Karpas-422 (cell line): ENCODE measurements at regions not wholly inside any gene's neighbourhood (a gene's known extent, or its start where the extent isn't known, plus 50 kb on each side); places are given as distances from the start of the nearest gene placed in this dataset.

ENCODE experiments used
- DNase-seq: peaks from one replicate; pipeline ENCODE4 v3.0.0-alpha.2; 2015
- H2AFZ ChIP-seq: fragments of 200-600 bp; sonication (generic); 2 replicates; pipeline ENCODE4 v1.6.1; 2014; ENCODE audit warnings: antibody characterized with exemption, low read length, mixed read lengths
- H3K27ac ChIP-seq: fragments of 200-600 bp; sonication (generic); 2 replicates; pipeline ENCODE4 v1.5.1; 2014; ENCODE audit warnings: mild to moderate bottlenecking, low read length, moderate library complexity
- H3K27me3 ChIP-seq: fragments of 200-600 bp; sonication (generic); 2 replicates; pipeline ENCODE4 v1.6.1; 2014; ENCODE audit warnings: low read length, mixed read lengths
- H3K36me3 ChIP-seq: fragments of 200-600 bp; sonication (generic); 2 replicates; pipeline ENCODE4 v1.6.1; 2014; ENCODE audit warnings: low read length, mixed read lengths; ENCODE audit not compliant: insufficient read depth
- H3K4me1 ChIP-seq: fragments of 200-600 bp; sonication (generic); 2 replicates; pipeline ENCODE4 v1.6.1; 2014; ENCODE audit warnings: mild to moderate bottlenecking, low read length, mixed read lengths
- H3K4me2 ChIP-seq: fragments of 200-600 bp; sonication (generic); 2 replicates; pipeline ENCODE4 v1.6.1; 2014; ENCODE audit warnings: low read length, low read depth, mild to moderate bottlenecking; ENCODE audit not compliant: poor library complexity, severe bottlenecking
- H3K4me3 ChIP-seq: fragments of 200-600 bp; sonication (generic); 2 replicates; pipeline ENCODE4 v1.5.1; 2014; ENCODE audit warnings: mild to moderate bottlenecking, antibody characterized with exemption, low read length, mixed read lengths
- H3K79me2 ChIP-seq: fragments of 200-600 bp; sonication (generic); 2 replicates; pipeline ENCODE4 v1.6.1; 2014; ENCODE audit warnings: mild to moderate bottlenecking, low read length, mixed read lengths
- H3K9ac ChIP-seq: fragments of 200-600 bp; sonication (generic); 2 replicates; pipeline ENCODE4 v1.6.0; 2014; ENCODE audit warnings: low read length
- H3K9me2 ChIP-seq: fragments of 200-600 bp; sonication (generic), shearing (Covaris generic); replicated peaks from 2 replicates; pipeline ENCODE4 v1.6.0; 2014; ENCODE audit warnings: mild to moderate bottlenecking, low read length, moderate library complexity; ENCODE audit not compliant: insufficient read depth
- H3K9me3 ChIP-seq: fragments of 300-700, 200-600 bp; sonication (generic); 2 replicates; pipeline ENCODE4 v1.6.1; 2014; ENCODE audit warnings: low read length, mixed read lengths
- H4K20me1 ChIP-seq: fragments of 200-600 bp; sonication (generic); 2 replicates; pipeline ENCODE4 v1.6.1; 2014; ENCODE audit warnings: mild to moderate bottlenecking, antibody characterized with exemption, low read length, low read depth; ENCODE audit not compliant: insufficient read depth

DNA sequence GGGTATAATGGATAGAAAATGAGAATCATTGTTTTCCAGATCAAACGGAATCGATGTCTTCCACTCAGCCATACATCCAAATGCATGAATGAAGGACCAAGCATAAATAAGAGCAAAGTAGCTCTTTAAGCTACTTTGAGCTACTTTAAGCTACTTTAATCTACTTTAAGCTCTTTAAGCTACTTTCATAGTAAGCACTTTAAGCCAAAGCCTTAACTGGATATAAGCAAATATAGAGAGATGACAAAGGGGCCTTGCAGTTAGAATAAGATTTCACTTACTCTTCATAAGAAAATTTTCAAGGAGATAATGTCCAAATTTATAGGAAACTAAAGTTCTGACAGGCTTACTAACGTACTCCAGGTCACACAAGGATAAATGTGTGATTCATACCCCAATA lies 355.6 kb upstream of the KITLG start:
- Histone ChIP-seq H3K36me3 (no peaks in the 10 kb centered on the region), H2AFZ (no peak overlapping the region), H3K9me2 (no peaks in the 10 kb centered on the region), H3K4me2 (no peak overlapping the region), H4K20me1 (no peaks in the 10 kb centered on the region), H3K79me2 (no peaks in the 10 kb centered on the region), H3K4me3 (no peak overlapping the region), H3K9me3 (no peaks in the 10 kb centered on the region), H3K27ac (no peak overlapping the region), H3K4me1 (no peaks in the 10 kb centered on the region), H3K9ac (no peak overlapping the region), H3K27me3 (no peaks in the 10 kb centered on the region)
- no peak for DNase-seq

DNA sequence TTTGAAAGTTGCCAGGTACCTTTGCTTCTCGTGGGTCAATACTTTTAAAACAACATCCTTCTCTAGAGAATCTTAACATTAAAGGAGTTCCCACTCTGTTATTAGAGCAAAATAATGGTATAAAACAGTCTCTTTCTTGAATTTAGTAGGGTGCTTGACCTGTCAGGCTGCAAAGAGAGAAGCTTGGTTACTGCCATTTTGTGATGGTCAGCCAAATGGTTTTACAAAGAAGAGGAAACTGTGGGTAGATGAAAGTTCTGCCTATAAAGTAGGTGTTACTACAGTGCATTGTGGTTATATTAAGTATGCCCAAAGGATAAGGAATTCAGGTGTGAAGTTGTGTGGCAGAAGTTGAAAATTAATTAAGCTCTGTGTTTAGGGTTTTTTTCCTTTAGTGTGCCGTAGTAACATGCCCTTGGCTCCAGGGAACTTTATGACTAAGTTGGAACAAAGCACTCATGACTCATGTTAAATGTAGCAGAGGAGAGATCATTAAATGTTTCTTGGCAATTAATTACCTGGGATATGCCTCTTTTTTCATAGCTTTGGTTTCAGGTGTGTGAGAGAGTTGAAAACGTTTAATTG lies 354.0 kb upstream of the KITLG start:
- Histone ChIP-seq H3K27me3 (no peaks in the 10 kb centered on the region), H3K9ac (no peak overlapping the region), H3K4me3 (no peak overlapping the region), H3K27ac (no peak overlapping the region), H3K36me3 (no peaks in the 10 kb centered on the region), H3K4me1 (no peaks in the 10 kb centered on the region), H3K9me3 (no peaks in the 10 kb centered on the region), H3K9me2 (no peaks in the 10 kb centered on the region), H2AFZ (no peak overlapping the region), H3K79me2 (no peaks in the 10 kb centered on the region), H4K20me1 (no peaks in the 10 kb centered on the region), H3K4me2 (no peak overlapping the region)
- no peak for DNase-seq

GRCh38 chr12:88932457-88932856 lies 352.2 kb upstream of the KITLG start:
- Histone ChIP-seq H3K79me2 (no peaks in the 10 kb centered on the region), H3K36me3 (no peaks in the 10 kb centered on the region), H3K4me3 (no peak overlapping the region), H3K9ac (no peak overlapping the region), H3K9me3 (no peaks in the 10 kb centered on the region), H3K4me2 (no peak overlapping the region), H3K27ac (no peak overlapping the region), H3K27me3 (no peaks in the 10 kb centered on the region), H2AFZ (no peak overlapping the region), H3K4me1 (no peaks in the 10 kb centered on the region), H4K20me1 (no peaks in the 10 kb centered on the region), H3K9me2 (no peaks in the 10 kb centered on the region)
- no peak for DNase-seq

DNA sequence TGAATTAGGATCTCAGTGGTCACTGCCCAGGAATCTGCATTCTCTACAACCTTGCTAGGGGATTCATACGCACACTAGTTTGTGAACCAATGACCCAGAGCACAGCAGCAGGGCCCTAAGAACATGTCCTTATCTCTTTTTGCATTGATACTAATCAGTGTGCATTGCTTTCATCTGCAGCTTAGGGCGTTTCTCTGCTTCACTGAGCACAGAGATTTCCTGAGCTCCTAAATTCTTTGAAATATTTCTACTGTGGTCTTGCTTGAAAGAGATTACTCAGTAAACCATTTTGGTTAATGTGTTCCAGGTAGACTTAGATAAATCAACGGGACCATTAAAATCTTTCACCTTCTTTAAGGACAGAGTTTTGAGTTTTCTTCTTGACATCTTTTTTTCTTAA lies 351.3 kb upstream of the KITLG start:
- no peaks in the 10 kb centered on the region for H4K20me1 ChIP-seq
- H2AFZ ChIP-seq = no peak overlapping the region
- no peaks in the 10 kb centered on the region for H3K36me3 ChIP-seq
- no peaks in the 10 kb centered on the region for H3K27me3 ChIP-seq
- no peak overlapping the region for H3K4me2 ChIP-seq
- H3K4me3 ChIP-seq = no peak overlapping the region
- no peaks in the 10 kb centered on the region for H3K9me3 ChIP-seq
- H3K79me2 ChIP-seq = no peaks in the 10 kb centered on the region
- no peak overlapping the region for H3K9ac ChIP-seq
- H3K9me2 ChIP-seq = no peaks in the 10 kb centered on the region
- H3K27ac ChIP-seq = no peak overlapping the region
- DNase-seq = no peak
- H3K4me1 ChIP-seq = no peaks in the 10 kb centered on the region

DNA sequence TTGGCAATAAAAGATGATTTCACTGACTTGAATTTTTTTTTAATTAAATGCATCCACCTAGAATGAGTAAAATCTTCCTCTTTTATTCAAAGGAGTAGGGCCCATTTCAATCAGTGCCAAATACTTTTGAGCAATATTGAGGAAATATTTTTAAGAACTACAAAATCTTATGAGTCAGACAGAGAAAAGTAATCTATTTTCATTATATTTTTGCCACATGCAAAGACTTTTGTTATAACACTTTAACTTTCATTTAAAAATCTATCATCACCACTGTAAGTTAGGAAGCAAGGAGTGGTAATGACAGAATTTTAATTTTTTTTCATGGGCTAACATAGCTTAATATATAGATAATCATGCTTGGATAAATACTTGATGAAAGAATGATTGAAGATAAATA lies 345.2 kb upstream of the KITLG start:
- DNase-seq = no peak
- Histone ChIP-seq H3K9ac (no peak overlapping the region), H3K36me3 (no peaks in the 10 kb centered on the region), H4K20me1 (no peaks in the 10 kb centered on the region), H3K27ac (no peak overlapping the region), H2AFZ (no peak overlapping the region), H3K4me1 (no peaks in the 10 kb centered on the region), H3K4me3 (no peak overlapping the region), H3K9me3 (no peaks in the 10 kb centered on the region), H3K27me3 (no peaks in the 10 kb centered on the region), H3K79me2 (no peaks in the 10 kb centered on the region), H3K4me2 (no peak overlapping the region), H3K9me2 (no peaks in the 10 kb centered on the region)

DNA sequence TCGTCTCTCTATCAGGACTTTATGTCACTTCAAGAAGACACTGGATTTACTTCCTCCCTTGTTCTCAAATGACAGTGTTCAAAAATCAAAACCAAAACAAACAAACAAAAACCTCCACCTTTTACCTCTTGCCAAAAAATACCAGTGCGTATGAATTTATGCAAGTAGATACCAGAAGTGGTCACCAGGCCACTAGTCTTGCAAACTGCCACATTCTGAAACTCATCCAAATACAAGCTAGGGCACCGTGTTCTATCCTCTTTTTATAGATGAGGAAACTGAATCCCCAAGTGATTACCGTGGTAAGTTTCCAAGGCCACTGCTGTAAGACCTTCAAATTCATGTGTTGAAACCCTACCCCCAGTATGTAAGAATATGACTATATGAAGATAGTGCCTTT lies 343.9 kb upstream of the KITLG start:
- Histone ChIP-seq H3K9me2 (no peaks in the 10 kb centered on the region), H3K27me3 (no peaks in the 10 kb centered on the region), H4K20me1 (no peaks in the 10 kb centered on the region), H3K4me2 (no peak overlapping the region), H3K4me1 (no peaks in the 10 kb centered on the region), H3K27ac (no peak overlapping the region), H2AFZ (no peak overlapping the region), H3K9me3 (no peaks in the 10 kb centered on the region), H3K4me3 (no peak overlapping the region), H3K36me3 (no peaks in the 10 kb centered on the region), H3K79me2 (no peaks in the 10 kb centered on the region), H3K9ac (no peak overlapping the region)
- no peak for DNase-seq

GRCh38 chr12:88923631-88924030 lies 343.4 kb upstream of the KITLG start:
- no peaks in the 10 kb centered on the region for H3K9me2 ChIP-seq
- no peak overlapping the region for H3K27ac ChIP-seq
- H3K79me2 ChIP-seq = no peaks in the 10 kb centered on the region
- DNase-seq = no peak
- no peaks in the 10 kb centered on the region for H3K4me1 ChIP-seq
- H4K20me1 ChIP-seq = no peaks in the 10 kb centered on the region
- no peaks in the 10 kb centered on the region; the same call in 1 of the 2 replicates for H3K9me3 ChIP-seq
- no peak overlapping the region for H3K4me3 ChIP-seq
- no peak overlapping the region for H3K9ac ChIP-seq
- no peaks in the 10 kb centered on the region for H3K36me3 ChIP-seq
- H3K4me2 ChIP-seq = no peak overlapping the region
- H2AFZ ChIP-seq = no peak overlapping the region
- no peaks in the 10 kb centered on the region for H3K27me3 ChIP-seq

DNA sequence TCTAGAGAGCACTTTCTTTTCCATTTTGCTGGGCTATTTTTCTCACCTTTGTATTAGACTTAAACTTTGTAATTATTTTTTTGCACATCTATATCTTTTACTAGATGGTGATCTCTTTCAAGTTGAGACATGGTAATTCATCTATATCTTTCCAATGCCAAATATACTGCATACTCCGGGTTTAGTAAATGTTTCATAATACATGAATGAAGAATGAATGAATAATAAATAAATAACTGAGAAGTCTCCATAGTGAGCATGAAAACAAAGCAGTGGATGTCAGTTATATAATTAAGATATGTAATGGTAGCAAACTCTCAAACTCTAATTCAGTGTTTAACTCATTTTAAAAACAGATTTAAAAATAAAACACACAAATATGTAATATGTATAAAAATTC lies 342.5 kb upstream of the KITLG start:
- H3K4me1 ChIP-seq = no peaks in the 10 kb centered on the region
- H3K36me3 ChIP-seq = no peaks in the 10 kb centered on the region
- H3K4me2 ChIP-seq = no peak overlapping the region
- H3K27ac ChIP-seq = no peak overlapping the region
- no peak for DNase-seq
- H3K9me2 ChIP-seq = no peaks in the 10 kb centered on the region
- H4K20me1 ChIP-seq = no peaks in the 10 kb centered on the region
- no peaks in the 10 kb centered on the region; the same call in 1 of the 2 replicates for H3K9me3 ChIP-seq
- no peaks in the 10 kb centered on the region for H3K79me2 ChIP-seq
- H2AFZ ChIP-seq = no peak overlapping the region
- no peak overlapping the region for H3K4me3 ChIP-seq
- H3K9ac ChIP-seq = no peak overlapping the region
- H3K27me3 ChIP-seq = no peaks in the 10 kb centered on the region
